Sigmoid colon (tissue), 4 donors: ENCODE measurements at regions not wholly inside any gene's neighbourhood (a gene's known extent, or its start where the extent isn't known, plus 50 kb on each side); places are given as distances from the start of the nearest gene placed in this dataset.

Source experiments
- CTCF ChIP-seq, 4 experiments: fragments of 450-650 bp in 3 of 4; fragments of 200-600 bp in 1 of 4; IDR thresholded peaks; one replicate each; pipeline ENCODE4 v1.5.1; 2016 to 2019; ENCODE audit warnings: antibody characterized with exemption in 4 of 4, mild to moderate bottlenecking in 3 of 4, moderate library complexity in 2 of 4
- EP300 ChIP-seq, 4 donors: sonication (generic); formaldehyde crosslinking; IDR thresholded peaks; one replicate each; pipeline ENCODE4 v1.6.1; 2017; ENCODE audit warnings: antibody characterized with exemption in 4 of 4
- POLR2A ChIP-seq, 2 donors: fragments of 450-650 bp; IDR thresholded peaks; one replicate each; pipeline ENCODE4 v1.6.1; 2016; ENCODE audit warnings: antibody characterized with exemption in 2 of 2, mild to moderate bottlenecking in 2 of 2, moderate library complexity in 2 of 2

GRCh38 chr20:60253471-60253870, 295.2 kb downstream of the CDH26 start:
- TF ChIP-seq CTCF (IDR thresholded peaks at IDR 0.05) (no peak), POLR2A (IDR thresholded peaks at IDR 0.05) (no peak), EP300 (IDR thresholded peaks at IDR 0.05) (no peak)
